HL-60 (cell line): ENCODE measurements at regions not wholly inside any gene's neighbourhood (a gene's known extent, or its start where the extent isn't known, plus 50 kb on each side); places are given as distances from the start of the nearest gene placed in this dataset.

ENCODE experiments used
- POLR2AphosphoS5 ChIP-seq: IDR thresholded peaks from 2 replicates; pipeline ENCODE4 v1.6.1; 2012; ENCODE audit warnings: low read depth
- TF ChIP-seq, protein P1 (sequence below): IDR thresholded peaks from one replicate; pipeline ENCODE4 v1.5.1; 2011; ENCODE audit warnings: low read length, control low read depth, inconsistent platforms; ENCODE audit not compliant: insufficient read depth

DNA sequence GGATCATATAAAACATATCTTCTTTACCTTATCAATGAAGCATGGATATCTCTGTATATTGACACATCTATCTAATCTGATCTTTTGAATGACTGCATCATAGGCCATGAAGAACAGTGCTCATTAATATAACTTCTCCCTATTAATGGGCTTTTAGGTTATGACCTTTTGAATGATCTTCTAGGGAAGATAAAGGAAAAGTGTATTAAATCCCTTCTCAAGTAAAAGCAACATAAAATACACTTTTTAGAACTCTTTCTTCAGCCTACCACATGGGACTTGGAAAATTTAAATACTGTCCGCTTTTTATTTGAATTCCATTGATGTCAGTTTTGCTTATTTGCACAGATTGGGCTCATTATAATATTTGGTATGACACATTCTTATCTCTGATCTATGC, 425.4 kb downstream of the MED13L start:
- TF ChIP-seq, protein P1, sequence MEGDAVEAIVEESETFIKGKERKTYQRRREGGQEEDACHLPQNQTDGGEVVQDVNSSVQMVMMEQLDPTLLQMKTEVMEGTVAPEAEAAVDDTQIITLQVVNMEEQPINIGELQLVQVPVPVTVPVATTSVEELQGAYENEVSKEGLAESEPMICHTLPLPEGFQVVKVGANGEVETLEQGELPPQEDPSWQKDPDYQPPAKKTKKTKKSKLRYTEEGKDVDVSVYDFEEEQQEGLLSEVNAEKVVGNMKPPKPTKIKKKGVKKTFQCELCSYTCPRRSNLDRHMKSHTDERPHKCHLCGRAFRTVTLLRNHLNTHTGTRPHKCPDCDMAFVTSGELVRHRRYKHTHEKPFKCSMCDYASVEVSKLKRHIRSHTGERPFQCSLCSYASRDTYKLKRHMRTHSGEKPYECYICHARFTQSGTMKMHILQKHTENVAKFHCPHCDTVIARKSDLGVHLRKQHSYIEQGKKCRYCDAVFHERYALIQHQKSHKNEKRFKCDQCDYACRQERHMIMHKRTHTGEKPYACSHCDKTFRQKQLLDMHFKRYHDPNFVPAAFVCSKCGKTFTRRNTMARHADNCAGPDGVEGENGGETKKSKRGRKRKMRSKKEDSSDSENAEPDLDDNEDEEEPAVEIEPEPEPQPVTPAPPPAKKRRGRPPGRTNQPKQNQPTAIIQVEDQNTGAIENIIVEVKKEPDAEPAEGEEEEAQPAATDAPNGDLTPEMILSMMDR: no peak
- no peak for TF ChIP-seq POLR2AphosphoS5
